DND-41 (cell line): ENCODE measurements at regions not wholly inside any gene's neighbourhood (a gene's known extent, or its start where the extent isn't known, plus 50 kb on each side); places are given as distances from the start of the nearest gene placed in this dataset.

Source experiments
- EZH2 ChIP-seq: IDR thresholded peaks from 3 replicates; pipeline ENCODE4 v1.6.1; 2012; ENCODE audit warnings: borderline replicate concordance, low read depth, mild to moderate bottlenecking, moderate library complexity, low read length, inconsistent platforms; ENCODE audit not compliant: severe bottlenecking
- TF ChIP-seq, protein P1 (sequence below): IDR thresholded peaks from 2 replicates; pipeline ENCODE4 v1.5.1; 2012; ENCODE audit warnings: borderline replicate concordance, low read length, moderate library complexity, mild to moderate bottlenecking; ENCODE audit not compliant: poor library complexity, severe bottlenecking; ENCODE audit errors: extremely low read depth

DNA sequence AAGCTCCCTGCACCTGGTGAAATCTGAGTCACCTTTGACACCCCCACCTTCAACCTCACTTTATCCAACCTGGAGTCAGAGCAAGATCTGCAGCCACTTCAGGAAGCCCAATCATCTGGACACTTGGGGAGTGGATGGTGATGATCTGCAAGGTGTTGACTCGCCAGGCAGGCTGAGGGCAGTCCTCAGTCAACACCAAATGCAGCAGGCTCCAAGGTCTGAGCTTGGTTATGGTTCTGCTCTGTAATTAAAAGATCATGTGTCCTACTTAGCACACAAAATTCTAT, 446.9 kb downstream of the BRD1 start:
- TF ChIP-seq, protein P1, sequence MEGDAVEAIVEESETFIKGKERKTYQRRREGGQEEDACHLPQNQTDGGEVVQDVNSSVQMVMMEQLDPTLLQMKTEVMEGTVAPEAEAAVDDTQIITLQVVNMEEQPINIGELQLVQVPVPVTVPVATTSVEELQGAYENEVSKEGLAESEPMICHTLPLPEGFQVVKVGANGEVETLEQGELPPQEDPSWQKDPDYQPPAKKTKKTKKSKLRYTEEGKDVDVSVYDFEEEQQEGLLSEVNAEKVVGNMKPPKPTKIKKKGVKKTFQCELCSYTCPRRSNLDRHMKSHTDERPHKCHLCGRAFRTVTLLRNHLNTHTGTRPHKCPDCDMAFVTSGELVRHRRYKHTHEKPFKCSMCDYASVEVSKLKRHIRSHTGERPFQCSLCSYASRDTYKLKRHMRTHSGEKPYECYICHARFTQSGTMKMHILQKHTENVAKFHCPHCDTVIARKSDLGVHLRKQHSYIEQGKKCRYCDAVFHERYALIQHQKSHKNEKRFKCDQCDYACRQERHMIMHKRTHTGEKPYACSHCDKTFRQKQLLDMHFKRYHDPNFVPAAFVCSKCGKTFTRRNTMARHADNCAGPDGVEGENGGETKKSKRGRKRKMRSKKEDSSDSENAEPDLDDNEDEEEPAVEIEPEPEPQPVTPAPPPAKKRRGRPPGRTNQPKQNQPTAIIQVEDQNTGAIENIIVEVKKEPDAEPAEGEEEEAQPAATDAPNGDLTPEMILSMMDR, result no peak
- no peak for TF ChIP-seq EZH2
